ENCODE measurements at regions not wholly inside any gene's neighbourhood (a gene's known extent, or its start where the extent isn't known, plus 50 kb on each side); places are given as distances from the start of the nearest gene placed in this dataset.

GRCh38 chr16:88320947-88321634 is 61.7 kb upstream of the ZNF469 start:
- no peak for TF ChIP-seq CTCF (conservative IDR thresholded peaks at IDR 0.05; ENCODE audit: low read depth in 2 of 2)
- no peak for TF ChIP-seq EZH2 (IDR thresholded peaks at IDR 0.05; ENCODE audit: low read depth, unreplicated experiment)
- no peak for TF ChIP-seq JUNB (IDR thresholded peaks at IDR 0.05; ENCODE audit: unreplicated experiment)
- no peak for TF ChIP-seq EZH2phosphoT487 (IDR thresholded peaks at IDR 0.05; ENCODE audit: unreplicated experiment)
- no peak for TF ChIP-seq POLR2AphosphoS5 (IDR thresholded peaks at IDR 0.05; ENCODE audit: low read depth)
